Prostate gland (tissue), 2 donors: ENCODE measurements at regions not wholly inside any gene's neighbourhood (a gene's known extent, or its start where the extent isn't known, plus 50 kb on each side); places are given as distances from the start of the nearest gene placed in this dataset.

Source experiments
- POLR2A ChIP-seq: fragments of 450-650 bp; IDR thresholded peaks from one replicate; pipeline ENCODE4 v1.6.1; 2016; ENCODE audit warnings: antibody characterized with exemption, mild to moderate bottlenecking
- POLR2AphosphoS5 ChIP-seq: sonication (generic); formaldehyde crosslinking; IDR thresholded peaks from one replicate; pipeline ENCODE4 v1.6.1; 2017; ENCODE audit warnings: antibody characterized with exemption
- TF ChIP-seq, protein P1 (sequence below), 4 experiments: fragments of 200-600 bp in 2 of 4; fragments of 450-650 bp in 2 of 4; sonication (generic) in 2 of 4; IDR thresholded peaks; 1 replicate in 3 of 4; 2 replicates in 1 of 4; pipeline ENCODE4 v1.5.1; 2016 to 2019; ENCODE audit warnings: antibody characterized with exemption in 4 of 4, mild to moderate bottlenecking in 2 of 4, moderate library complexity in 2 of 4

DNA sequence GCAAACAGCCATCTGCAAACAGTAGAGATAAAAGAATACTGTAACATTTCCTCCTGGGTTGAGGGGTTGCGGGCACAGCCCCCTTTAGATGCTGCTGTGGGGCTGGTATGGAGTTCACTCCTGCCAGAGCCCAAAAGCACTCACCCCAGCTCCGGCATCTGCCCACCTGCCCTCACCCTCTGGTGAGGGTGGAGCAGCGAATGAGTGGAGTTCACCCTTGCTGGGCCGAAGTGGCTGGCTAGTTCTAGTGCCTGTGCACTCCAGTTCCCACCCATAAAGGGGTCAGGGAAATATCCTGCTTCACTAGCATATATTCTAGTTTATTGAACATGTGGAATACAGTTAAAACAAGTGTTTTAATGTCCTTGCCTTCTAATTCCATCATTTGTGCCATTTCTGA lies 209.7 kb upstream of the SGO1 start:
- TF ChIP-seq POLR2AphosphoS5 (no peak), POLR2A (no peak)
- TF ChIP-seq, protein P1, sequence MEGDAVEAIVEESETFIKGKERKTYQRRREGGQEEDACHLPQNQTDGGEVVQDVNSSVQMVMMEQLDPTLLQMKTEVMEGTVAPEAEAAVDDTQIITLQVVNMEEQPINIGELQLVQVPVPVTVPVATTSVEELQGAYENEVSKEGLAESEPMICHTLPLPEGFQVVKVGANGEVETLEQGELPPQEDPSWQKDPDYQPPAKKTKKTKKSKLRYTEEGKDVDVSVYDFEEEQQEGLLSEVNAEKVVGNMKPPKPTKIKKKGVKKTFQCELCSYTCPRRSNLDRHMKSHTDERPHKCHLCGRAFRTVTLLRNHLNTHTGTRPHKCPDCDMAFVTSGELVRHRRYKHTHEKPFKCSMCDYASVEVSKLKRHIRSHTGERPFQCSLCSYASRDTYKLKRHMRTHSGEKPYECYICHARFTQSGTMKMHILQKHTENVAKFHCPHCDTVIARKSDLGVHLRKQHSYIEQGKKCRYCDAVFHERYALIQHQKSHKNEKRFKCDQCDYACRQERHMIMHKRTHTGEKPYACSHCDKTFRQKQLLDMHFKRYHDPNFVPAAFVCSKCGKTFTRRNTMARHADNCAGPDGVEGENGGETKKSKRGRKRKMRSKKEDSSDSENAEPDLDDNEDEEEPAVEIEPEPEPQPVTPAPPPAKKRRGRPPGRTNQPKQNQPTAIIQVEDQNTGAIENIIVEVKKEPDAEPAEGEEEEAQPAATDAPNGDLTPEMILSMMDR (IDR thresholded peaks at IDR 0.05), result no peak
